ENCODE measurements at regions not wholly inside any gene's neighbourhood (a gene's known extent, or its start where the extent isn't known, plus 50 kb on each side); places are given as distances from the start of the nearest gene placed in this dataset.

GRCh38 chr10:44435196-44435595, 50.3 kb upstream of the CXCL12 start:
- DNase-seq = no peak

DNA sequence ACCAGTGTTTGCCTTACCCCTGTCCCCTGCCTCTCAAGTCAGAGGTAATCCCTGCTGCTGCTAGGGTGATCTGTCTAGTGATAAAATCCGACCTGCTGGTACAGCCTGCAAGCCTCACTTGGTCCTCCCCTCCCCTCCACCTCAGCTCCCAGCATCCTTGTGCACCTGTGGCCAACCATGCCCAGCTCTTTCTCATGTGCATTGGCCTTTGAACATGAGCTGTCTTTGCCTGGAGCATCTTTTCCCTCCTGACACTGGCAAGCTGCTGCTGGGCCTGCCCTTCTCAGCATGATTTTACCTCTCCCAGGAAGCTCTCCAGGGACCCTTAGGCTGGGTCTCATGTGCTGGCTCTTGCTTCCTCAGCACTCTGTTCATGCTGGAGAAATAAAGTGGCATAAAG, 51.3 kb upstream of the CXCL12 start:
- no peak for DNase-seq

DNA sequence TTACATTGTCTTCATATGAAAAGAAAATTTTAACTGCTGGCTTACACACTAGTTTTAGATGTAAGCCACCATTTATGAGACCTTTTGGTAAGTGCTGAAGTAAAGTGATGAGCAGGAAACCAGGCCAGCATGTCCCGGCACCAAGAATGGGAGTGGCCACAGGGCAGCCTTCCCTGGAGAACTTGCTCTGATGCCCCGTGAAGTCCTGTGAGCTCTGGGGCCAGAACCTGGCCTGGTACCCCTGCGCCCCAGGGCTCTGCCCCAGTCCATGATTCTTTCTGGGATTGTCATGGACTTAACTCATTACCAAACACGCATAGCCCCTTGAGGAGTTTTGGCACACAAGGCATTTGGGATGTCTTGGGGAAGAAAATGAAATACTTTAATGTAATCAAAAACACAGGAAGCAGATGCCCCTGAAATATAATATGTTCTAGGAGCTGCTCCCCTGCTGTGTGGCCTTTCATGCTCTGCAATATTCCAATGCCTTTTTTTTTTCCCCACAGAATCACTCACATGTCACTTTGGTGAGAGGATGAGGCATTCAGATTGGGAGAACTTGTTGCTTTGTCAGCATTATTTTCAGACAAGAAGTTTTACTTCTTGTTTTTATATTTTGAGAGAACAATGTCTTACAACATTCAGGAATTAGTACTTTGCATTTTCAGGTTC, 53.1 kb upstream of the CXCL12 start:
- DNase-seq = no peak

DNA sequence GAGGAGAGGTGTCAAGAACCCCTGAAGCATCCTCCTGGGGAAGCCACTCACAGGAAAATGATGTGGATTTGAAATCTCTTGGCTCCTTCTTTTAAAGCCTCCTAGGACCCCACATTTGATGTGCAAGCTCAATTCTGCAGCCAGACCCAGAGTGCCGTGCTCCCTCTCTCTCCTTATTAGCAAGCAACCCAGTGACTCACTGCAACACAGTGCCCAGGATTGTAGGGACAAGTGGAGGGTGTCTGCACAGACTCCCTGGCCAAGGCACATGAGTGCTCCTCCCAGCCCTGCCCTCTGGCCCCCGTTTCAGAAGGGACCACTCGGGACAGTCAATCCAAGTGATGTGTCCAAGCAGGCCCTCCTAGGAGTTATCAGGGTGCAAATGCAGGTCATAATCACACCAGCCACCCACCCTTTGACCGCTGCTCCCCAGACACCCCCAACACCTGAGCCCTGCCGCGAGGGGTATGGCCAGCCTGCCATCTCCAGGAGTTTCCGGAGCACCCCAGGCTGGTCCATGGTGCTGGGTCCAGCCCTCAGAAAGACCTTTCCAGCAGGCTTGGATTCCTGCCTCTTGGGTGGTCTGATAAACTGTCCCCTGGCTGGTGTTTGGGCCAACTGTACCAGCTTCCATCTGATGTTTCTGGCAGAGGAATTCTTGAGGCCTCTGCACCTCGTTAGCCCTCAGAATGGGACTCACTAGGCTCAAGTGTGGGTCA, 54.5 kb upstream of the CXCL12 start:
- DNase-seq = no peak

GRCh38 chr10:44439958-44440244, 55.0 kb upstream of the CXCL12 start:
- no peak for DNase-seq

DNA sequence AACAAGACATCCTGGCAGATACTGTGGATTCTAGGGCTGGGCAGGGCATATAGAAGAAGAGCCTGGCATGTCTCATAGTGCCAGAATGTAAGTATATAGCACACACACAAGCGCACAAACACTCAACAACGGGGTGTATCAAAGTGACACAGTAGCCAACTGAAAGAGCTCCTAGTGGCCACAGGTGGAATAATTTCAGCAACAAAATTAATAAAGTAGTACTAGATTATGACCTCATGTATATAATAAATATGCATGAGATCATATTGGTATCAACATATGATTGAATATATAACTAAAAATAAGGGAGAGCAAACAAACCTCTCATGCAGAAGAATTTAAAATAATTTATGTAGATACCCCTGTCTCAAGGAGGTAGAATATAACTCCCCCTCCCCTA, 72.4 kb upstream of the CXCL12 start:
- no peak for DNase-seq

DNA sequence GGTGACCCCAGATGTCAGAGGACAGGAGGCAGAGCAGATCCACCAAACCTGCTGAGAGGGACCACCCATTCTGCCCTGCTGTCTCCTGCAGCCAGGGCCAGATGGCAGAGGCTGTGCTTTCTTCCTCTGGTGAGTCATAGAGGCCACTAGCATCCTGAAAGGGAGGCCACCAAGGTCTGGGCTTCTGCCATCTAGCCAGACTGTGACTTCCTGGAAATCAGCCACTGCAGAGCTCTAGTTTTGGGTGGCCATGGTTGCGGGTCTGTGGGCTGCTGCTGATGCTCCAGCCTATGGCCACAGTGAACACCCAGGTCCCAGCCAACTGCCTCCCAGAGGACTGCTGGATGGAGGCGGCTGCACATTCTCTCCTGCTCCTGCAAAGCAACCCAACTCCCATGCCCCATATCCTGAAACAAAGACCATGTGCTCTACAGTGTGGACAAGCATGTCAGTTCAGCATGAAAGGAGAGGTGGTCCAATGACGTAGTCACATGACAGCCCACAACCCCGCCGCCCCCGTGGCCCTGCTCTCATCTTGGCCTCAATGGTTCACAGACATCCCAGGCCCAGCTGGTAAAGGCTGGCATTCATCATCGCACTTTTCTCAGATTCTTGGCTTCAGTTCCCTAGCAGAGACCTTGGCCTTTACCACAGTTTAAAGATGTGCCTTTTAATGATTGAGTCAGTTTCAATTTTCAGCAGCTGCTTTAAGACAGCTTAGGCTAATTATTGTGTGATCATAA, 73.9 kb upstream of the CXCL12 start:
- DNase-seq = no peak

GRCh38 chr10:44459671-44460070, 74.8 kb upstream of the CXCL12 start:
- no peak for DNase-seq

GRCh38 chr10:44460416-44460815, 75.5 kb upstream of the CXCL12 start:
- no peak for DNase-seq

DNA sequence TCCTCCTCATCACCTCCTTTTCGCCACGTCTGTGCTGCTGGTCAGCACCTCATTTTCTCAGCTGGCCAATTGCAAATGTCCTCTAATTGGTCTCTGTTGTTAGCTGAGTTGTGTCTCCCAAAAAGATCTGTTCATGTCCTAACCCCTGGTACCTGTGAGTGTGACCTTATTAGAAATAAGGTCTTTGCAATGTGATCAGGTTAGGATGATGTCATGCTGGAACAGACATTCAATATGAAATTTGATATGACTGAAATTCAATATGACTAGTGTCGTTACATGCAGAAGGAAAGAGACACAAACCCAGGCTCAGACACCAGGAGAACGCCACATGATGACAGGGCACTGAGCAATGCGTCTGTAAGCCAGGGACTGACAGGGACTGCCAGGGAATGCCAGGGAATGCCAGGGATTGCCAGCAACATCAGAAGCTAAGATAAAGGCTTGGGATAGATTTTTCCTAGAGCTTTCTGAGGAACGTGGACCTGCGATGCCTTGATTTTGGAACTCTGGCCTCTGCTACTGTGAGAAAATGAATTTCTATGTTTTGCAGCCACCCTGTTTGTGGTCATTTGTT, 77.5 kb upstream of the CXCL12 start:
- DNase-seq = no peak

DNA sequence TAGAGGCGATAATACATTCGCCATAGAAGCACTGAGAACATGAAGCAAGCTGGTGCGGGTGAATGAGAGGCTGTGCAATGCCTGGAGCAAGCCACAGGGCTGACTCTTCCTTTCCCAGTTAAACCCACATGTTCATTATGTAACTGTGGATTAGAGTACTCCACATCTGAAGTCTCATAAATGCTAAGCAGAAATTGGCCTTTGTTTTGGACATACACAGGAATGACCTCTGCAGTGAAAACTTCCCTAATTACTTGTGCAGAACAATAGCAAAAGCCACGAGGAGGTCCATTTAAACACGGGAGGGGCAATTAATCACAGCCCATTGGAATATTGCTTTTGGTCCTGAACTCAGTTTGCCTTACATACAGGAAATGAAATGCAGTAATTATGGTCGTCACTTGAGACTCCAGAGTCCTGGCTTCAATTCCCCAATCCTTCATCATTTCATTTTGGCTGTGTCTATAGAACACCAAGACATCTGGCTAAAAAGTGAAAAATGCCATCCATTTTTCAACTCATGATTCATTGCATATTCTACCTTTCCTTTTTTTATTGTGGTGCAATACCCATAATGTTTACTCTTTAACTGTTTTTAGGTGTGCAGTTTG, 78.7 kb upstream of the CXCL12 start:
- DNase-seq = no peak

DNA sequence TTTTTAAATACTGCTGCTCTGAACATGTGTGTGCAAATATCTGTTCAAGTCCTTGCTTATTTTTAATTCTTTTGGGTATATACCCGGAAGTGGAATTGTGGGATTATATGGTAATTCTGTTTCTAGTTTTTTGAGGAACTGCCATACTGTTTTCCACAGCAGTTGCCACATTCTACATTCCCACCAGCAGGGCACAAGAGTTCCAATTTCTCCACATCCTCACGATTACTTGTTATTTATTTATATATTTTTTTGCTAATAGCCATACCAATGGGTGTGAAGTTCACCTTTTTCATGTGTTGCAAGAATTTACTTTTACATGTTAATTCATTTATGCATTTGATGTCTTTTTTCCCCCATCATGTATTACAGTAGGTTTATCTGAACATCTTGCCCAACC, 79.6 kb upstream of the CXCL12 start:
- no peak for DNase-seq

- DNase-seq = no peak
These were observed 80.7 kb upstream of the CXCL12 start for GRCh38 chr10:44465401-44466115.

- no peak for DNase-seq
These were observed 81.3 kb upstream of the CXCL12 start for GRCh38 chr10:44466236-44466635.

GRCh38 chr10:44467090-44467489, 82.2 kb upstream of the CXCL12 start:
- DNase-seq = no peak

DNA sequence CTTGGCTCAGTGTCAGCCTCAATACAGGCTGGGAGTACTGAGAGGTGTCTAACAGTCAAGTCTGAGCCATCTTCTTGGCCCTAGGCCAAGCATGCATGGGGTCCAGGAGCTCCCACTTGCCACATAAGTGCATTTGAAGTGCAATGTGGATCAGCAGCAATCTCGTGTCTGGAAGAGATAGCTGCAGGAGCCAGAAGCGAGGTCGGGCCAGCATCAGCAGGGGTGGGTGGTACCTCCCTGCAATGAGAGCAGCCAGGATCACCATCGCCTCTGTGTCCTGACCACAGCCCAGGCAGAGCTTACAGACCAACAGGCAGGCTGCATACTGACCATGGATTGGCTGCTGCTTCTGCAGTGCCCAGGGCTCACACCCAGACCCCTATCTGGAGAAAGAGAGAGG, 83.0 kb upstream of the CXCL12 start:
- DNase-seq = no peak

DNA sequence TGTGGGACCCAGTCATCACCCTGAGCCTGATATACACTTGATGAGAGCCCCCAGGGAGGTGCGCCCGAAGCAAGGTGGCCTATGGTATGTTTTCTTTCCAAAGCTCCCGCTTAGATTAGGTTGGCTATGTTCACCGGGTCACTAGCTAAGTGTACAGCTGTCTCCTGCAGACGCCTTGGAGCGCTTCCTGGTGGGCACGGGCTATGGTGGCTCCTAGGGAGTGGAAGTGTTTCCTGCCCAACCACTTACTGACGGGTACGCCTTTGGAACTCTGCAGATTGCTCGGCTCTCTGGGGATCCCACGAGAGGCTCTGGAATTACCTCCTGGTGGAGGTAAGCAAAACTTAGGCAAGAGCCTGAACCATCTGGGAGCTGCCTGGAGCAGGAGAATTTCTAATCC, 83.6 kb upstream of the CXCL12 start:
- no peak for DNase-seq

- no peak for DNase-seq
These were observed 84.1 kb upstream of the CXCL12 start for GRCh38 chr10:44468965-44469364.

DNA sequence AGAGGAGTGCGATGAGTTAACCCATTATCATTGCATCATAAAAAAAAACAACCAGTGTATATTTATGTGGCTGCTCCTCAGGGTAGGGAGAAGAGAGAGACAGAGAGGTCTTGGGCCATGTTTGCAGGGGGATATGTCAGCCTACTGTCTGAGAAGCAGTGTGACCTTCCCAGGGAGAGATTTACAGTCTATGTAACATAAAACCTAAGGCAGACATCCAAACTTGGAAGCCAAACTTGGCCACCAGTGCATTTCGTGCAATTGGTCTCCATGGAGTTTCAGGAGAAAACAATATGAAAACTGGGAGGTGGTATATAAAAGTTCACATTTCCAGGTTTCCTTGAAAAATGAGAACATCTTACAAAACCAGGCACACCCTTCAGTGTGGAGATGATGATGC, 85.9 kb upstream of the CXCL12 start:
- no peak for DNase-seq

DNA sequence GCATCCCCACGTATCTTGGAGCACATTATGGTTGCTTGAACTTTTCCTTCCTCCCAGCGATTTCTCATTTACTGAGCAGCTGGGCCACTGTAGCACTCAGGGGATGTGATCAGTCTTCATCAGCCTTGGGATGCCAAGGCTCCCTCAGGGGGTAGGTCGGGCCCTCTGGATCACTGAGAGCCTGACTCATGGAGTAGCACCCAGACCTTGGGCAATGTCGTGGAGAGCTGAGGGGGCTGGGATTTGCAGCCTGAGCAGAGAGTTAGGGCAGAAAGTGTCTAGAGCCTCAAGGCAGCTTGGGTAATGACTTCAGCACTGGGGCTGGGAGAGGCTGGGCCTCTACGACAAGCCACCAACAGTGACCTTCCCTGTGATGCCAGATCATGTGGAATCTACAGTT, 86.5 kb upstream of the CXCL12 start:
- DNase-seq = no peak

DNA sequence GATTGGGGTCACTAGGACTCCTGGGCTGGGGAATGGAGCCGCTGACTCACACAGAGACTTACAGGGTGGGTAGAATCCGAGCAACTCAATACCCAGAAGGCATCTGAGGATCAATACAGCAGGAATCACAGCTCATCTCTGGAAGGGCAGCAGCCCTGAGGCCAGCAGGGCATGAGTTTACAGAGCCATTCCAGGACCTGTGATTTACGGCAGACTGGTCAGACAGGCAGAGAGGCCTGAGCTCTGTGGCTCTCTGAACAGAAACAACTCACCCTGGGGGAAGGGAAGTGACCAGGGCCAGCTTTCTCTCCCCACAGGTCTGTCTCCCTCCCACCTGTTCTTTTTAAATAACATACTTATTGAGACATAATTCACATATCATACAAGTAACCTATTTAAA, 88.2 kb upstream of the CXCL12 start:
- DNase-seq = no peak

GRCh38 chr10:44476409-44477045, 91.6 kb upstream of the CXCL12 start:
- DNase-seq = no peak

- no peak for DNase-seq
These were observed 92.1 kb upstream of the CXCL12 start for GRCh38 chr10:44477046-44477425.

All from stimulated activated CD4-positive, alpha-beta T cell treated with anti-CD3 and anti-CD28 coated beads, Interleukin-1b, Interleukin-23, amount 100 ng/mL, for 48 hours (primary cell).